ENCODE measurements at regions not wholly inside any gene's neighbourhood (a gene's known extent, or its start where the extent isn't known, plus 50 kb on each side); places are given as distances from the start of the nearest gene placed in this dataset.

- TF ChIP-seq CTCF (conservative IDR thresholded peaks at IDR 0.05 in 1 of 2, IDR thresholded peaks at IDR 0.05 in 1 of 2; ENCODE audit: extremely low read depth in 1 of 2, insufficient read depth in 1 of 2, low read depth in 1 of 2, low read length in 2 of 2) (no peak), EZH2 (IDR thresholded peaks at IDR 0.05; ENCODE audit: borderline replicate concordance, low read length) (no peak)
Observed at GRCh38 chr9:25513509-25514033, 164.7 kb downstream of the TUSC1 start.

Measured in mammary epithelial cell (primary cell).